GM13976 (cell line): ENCODE measurements at regions not wholly inside any gene's neighbourhood (a gene's known extent, or its start where the extent isn't known, plus 50 kb on each side); places are given as distances from the start of the nearest gene placed in this dataset.

ENCODE experiments used
- DNase-seq: peaks from one replicate; pipeline ENCODE4 v3.0.0; 2012; ENCODE audit warnings: low spot score
- in situ Hi-C: fragments of 300-500 bp; cut with MboI; formaldehyde crosslinking; loops from one replicate; pipeline ENCODE4 v1.12.0; 2022; ENCODE audit warnings: low sequenced_read_pairs, mixed read lengths, inconsistent platforms; ENCODE audit not compliant: unreplicated experiment
- TF ChIP-seq, protein P1 (sequence below): IDR thresholded peaks from 2 replicates; pipeline ENCODE4 v1.5.1; 2012; ENCODE audit warnings: borderline replicate concordance, mild to moderate bottlenecking; ENCODE audit not compliant: insufficient read depth; ENCODE audit errors: extremely low read depth, missing control alignments, control extremely low read depth

DNA sequence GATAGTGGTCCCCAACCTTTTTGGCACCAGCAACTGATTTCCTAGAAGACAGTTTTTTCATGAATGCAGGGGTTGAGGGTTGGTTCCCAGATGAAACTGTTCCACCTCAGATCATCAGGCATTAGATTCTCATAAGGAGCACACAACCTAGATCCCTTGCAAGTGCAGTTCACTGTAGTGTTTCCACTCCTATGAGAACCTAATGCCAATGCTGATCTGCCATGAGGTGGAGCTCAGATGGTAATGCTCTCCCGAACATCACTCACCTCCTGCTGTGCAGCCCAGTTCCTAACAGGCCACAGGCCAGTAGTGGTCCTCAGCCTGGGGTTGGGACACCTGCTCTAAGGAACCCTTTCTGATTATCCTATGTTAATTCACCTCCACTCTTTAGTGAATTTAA lies 133.5 kb downstream of the SOX11 start:
- DNase-seq, result no peak
- in situ Hi-C loops, result no loop called here
- TF ChIP-seq, protein P1, sequence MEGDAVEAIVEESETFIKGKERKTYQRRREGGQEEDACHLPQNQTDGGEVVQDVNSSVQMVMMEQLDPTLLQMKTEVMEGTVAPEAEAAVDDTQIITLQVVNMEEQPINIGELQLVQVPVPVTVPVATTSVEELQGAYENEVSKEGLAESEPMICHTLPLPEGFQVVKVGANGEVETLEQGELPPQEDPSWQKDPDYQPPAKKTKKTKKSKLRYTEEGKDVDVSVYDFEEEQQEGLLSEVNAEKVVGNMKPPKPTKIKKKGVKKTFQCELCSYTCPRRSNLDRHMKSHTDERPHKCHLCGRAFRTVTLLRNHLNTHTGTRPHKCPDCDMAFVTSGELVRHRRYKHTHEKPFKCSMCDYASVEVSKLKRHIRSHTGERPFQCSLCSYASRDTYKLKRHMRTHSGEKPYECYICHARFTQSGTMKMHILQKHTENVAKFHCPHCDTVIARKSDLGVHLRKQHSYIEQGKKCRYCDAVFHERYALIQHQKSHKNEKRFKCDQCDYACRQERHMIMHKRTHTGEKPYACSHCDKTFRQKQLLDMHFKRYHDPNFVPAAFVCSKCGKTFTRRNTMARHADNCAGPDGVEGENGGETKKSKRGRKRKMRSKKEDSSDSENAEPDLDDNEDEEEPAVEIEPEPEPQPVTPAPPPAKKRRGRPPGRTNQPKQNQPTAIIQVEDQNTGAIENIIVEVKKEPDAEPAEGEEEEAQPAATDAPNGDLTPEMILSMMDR, result no peak

- in situ Hi-C loops, result no loop called here
- no peak for DNase-seq
- TF ChIP-seq, protein P1, result no peak
These were observed 134.9 kb downstream of the SOX11 start for GRCh38 chr2:5826979-5827655.

GRCh38 chr2:5834501-5834900 lies 142.3 kb downstream of the SOX11 start:
- no peak for DNase-seq
- in situ Hi-C loops, result no loop called here
- TF ChIP-seq, protein P1, result no peak

DNA sequence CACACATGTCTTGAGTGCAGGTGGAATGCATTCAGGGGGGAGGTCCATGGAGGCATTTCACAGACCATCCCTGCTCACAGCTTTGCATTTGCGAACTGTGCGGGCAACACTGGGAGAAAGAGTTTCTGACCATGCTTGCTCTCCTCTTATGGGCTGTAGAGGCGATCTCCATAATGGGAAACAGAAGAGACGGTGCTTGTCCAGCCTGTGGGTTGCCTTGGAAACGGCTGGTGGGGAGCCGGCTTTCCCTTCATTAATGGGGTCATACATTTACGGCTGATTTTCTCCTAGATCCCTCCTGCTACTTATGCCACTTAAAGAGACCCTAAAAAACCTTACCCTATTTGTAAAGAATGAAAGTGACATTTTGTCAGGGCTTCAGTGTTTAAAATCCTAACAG lies 147.4 kb downstream of the SOX11 start:
- in situ Hi-C loops, result no loop called here
- TF ChIP-seq, protein P1, result no peak
- DNase-seq, result no peak

DNA sequence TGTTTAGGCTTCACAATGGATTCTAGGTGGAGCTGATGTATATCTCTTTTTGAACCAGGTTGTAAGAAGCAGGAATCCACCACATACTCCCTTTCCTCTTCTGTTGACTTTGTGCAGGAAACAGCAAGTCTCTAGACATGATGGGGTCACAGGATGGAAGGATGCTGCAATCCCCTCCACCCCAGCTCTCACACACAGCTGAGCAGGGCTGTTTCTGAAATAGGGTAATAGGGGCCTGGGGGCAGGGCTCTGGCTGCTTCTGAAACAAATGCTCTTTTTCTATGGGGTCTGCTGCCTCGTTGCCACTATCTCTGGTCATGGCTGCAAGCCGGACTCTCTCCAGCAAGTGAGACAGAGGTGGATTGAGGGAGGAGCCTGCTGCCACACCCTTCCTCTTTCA lies 148.9 kb downstream of the SOX11 start:
- TF ChIP-seq, protein P1, result no peak
- DNase-seq, result no peak
- in situ Hi-C loops, result no loop called here

DNA sequence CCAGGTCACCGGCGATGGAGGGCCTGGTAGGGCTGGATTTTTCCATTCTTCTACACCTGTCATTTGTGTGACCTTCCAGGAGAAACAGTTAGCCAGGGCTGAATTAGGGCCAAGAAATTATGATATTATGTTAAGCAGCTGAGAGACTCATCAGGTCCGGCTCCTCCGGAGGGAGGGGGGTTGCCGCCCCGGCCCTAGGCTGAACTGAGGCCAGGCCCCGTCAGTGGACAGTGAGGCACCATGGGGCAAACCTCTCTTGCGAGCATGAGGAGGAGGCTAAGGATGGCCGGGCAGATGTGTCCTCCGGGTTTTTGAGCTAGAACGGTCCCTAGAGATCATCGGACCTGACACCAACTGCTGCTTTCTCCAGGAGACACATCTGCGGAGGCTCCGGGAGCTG lies 150.1 kb downstream of the SOX11 start:
- TF ChIP-seq, protein P1, result no peak
- DNase-seq, result no peak
- in situ Hi-C loops, result no loop called here
